ENCODE measurements at regions not wholly inside any gene's neighbourhood (a gene's known extent, or its start where the extent isn't known, plus 50 kb on each side); places are given as distances from the start of the nearest gene placed in this dataset.

DNA sequence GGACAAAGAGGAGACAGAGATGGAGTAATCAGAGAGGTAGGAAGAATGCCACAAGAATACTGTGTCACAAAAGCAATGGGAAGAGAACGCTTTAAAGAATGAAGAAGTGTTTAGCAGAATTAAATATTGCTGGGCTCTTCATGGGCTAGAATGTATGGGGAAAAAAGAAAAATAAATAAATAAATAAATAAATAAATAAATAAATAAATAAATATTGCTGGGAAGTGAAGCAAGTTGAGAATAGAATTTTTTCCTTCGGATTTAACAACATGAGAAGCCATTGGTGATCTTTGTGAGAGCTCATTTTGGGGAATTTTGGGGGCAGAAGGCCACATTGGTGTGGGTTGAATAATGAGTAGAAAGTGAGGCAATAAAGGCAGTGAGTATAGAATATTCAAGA, 59.7 kb upstream of the FRMPD3 start:
- TF ChIP-seq CTCF (IDR thresholded peaks at IDR 0.05), result no peak
- TF ChIP-seq POLR2A (IDR thresholded peaks at IDR 0.05), result no peak
